ENCODE measurements at regions not wholly inside any gene's neighbourhood (a gene's known extent, or its start where the extent isn't known, plus 50 kb on each side); places are given as distances from the start of the nearest gene placed in this dataset.

- no peaks in the 10 kb centered on the region for H3K36me3 ChIP-seq
- no peaks in the 10 kb centered on the region for H3K27me3 ChIP-seq (replicated peaks in 1 of 7)
- 88 to 98% (median 95%) methylated on average over 5 of the region's 5 CpGs for WGBS, 5 donors
- intact Hi-C loops (cut with DNase I; ENCODE audit: low total_unique reads), result no loop called here
- no peak overlapping the region for H3K27ac ChIP-seq
- no peak overlapping the region for H3K4me3 ChIP-seq
- no peak for DNase-seq
- TF ChIP-seq POLR2A (IDR thresholded peaks at IDR 0.05) (no peak), CTCF (IDR thresholded peaks at IDR 0.05 in 8 of 11, conservative IDR thresholded peaks at IDR 0.05 in 3 of 11) (no peak), POLR2AphosphoS5 (IDR thresholded peaks at IDR 0.05) (no peak)
- H3K9me3 ChIP-seq, result no peaks in the 10 kb centered on the region
- H3K4me1 ChIP-seq, result peaks cover 0 to 8% (median 4%) of the 10 kb centered on the region in 6 donors
Observed at GRCh38 chr6:154919806-154920205, 75.3 kb upstream of the TIAM2 start.

- TF ChIP-seq POLR2AphosphoS5 (IDR thresholded peaks at IDR 0.05) (no peak), CTCF (IDR thresholded peaks at IDR 0.05 in 8 of 11, conservative IDR thresholded peaks at IDR 0.05 in 3 of 11) (no peak), POLR2A (IDR thresholded peaks at IDR 0.05) (no peak)
- Histone ChIP-seq H3K27me3 (replicated peaks in 1 of 7) (no peaks in the 10 kb centered on the region), H3K9me3 (no peaks in the 10 kb centered on the region), H3K36me3 (no peaks in the 10 kb centered on the region), H3K4me1 (peaks cover 0 to 8% (median 4%) of the 10 kb centered on the region in 6 donors), H3K27ac (no peak overlapping the region), H3K4me3 (no peak overlapping the region)
- no peak for DNase-seq
- intact Hi-C loops (cut with DNase I; ENCODE audit: low total_unique reads), result no loop called here
- WGBS, 5 donors, result 81 to 93% (median 86%) methylated on average over 8 of the region's 8 CpGs
Observed at GRCh38 chr6:154920495-154921200, 74.5 kb upstream of the TIAM2 start.

- intact Hi-C loops (cut with DNase I; ENCODE audit: low total_unique reads), result no loop called here
- H3K4me3 ChIP-seq, result no peak overlapping the region
- DNase-seq, result no peak
- H3K27me3 ChIP-seq (replicated peaks in 1 of 7), result no peaks in the 10 kb centered on the region
- peaks cover 0 to 8% (median 4%) of the 10 kb centered on the region in 6 donors for H3K4me1 ChIP-seq
- no peaks in the 10 kb centered on the region for H3K36me3 ChIP-seq
- 42 to 46% (median 44%) methylated on average over 4 of the region's 4 CpGs for WGBS, 5 donors
- H3K27ac ChIP-seq, result no peak overlapping the region
- no peak for TF ChIP-seq POLR2AphosphoS5 (IDR thresholded peaks at IDR 0.05)
- TF ChIP-seq POLR2A (IDR thresholded peaks at IDR 0.05), result no peak
- TF ChIP-seq CTCF (IDR thresholded peaks at IDR 0.05 in 8 of 11, conservative IDR thresholded peaks at IDR 0.05 in 3 of 11), result no peak
- no peaks in the 10 kb centered on the region for H3K9me3 ChIP-seq
Observed at GRCh38 chr6:154921482-154921881, 73.6 kb upstream of the TIAM2 start.

- Histone ChIP-seq H3K4me3 (no peak overlapping the region), H3K36me3 (no peaks in the 10 kb centered on the region), H3K9me3 (no peaks in the 10 kb centered on the region), H3K27me3 (replicated peaks in 1 of 7) (no peaks in the 10 kb centered on the region), H3K4me1 (peaks cover 0 to 8% (median 4%) of the 10 kb centered on the region in 6 donors), H3K27ac (no peak overlapping the region)
- WGBS, 5 donors, result 79 to 95% (median 82%) methylated on average over 5 of the region's 5 CpGs
- DNase-seq, result no peak
- intact Hi-C loops (cut with DNase I; ENCODE audit: low total_unique reads), result no loop called here
- no peak for TF ChIP-seq CTCF (IDR thresholded peaks at IDR 0.05 in 8 of 11, conservative IDR thresholded peaks at IDR 0.05 in 3 of 11)
- no peak for TF ChIP-seq POLR2A (IDR thresholded peaks at IDR 0.05)
- no peak for TF ChIP-seq POLR2AphosphoS5 (IDR thresholded peaks at IDR 0.05)
Observed at GRCh38 chr6:154923199-154923869, 71.8 kb upstream of the TIAM2 start.
